K562 (cell line): ENCODE measurements at regions not wholly inside any gene's neighbourhood (a gene's known extent, or its start where the extent isn't known, plus 50 kb on each side); places are given as distances from the start of the nearest gene placed in this dataset.

Experiments used
- ARID3A ChIP-seq: IDR thresholded peaks from 2 replicates; pipeline ENCODE4 v1.6.1; 2012; ENCODE audit warnings: low read depth, low read length, improper control_type of control experiment, borderline replicate concordance
- FOXK1 ChIP-seq: sonication (generic); formaldehyde crosslinking; IDR thresholded peaks from 2 replicates; pipeline ENCODE4 v1.8.0; 2022; ENCODE audit warnings: missing genetic modification reagents, mild to moderate bottlenecking, borderline replicate concordance
- FOXK2 ChIP-seq, 2 experiments: fragments of 450-650 bp; IDR thresholded peaks in 1 of 2; conservative IDR thresholded peaks in 1 of 2; 2 replicates each; pipeline ENCODE4 v1.6.1; 2016; ENCODE audit warnings: low read depth in 2 of 2, mild to moderate bottlenecking in 1 of 2
- GABPB1 ChIP-seq: sonication (generic); formaldehyde crosslinking; IDR thresholded peaks from 2 replicates; pipeline ENCODE4 v1.8.0; 2022; ENCODE audit warnings: mild to moderate bottlenecking, missing genetic modification reagents
- JUNB ChIP-seq: fragments of 450-650 bp; formaldehyde crosslinking; conservative IDR thresholded peaks from 2 replicates; pipeline ENCODE4 v1.4.0; 2020; ENCODE audit warnings: mild to moderate bottlenecking
- L3MBTL2 ChIP-seq: fragments of 450-650 bp; IDR thresholded peaks from 2 replicates; pipeline ENCODE4 v1.6.1; 2016; ENCODE audit warnings: mild to moderate bottlenecking, moderate library complexity
- MEF2A ChIP-seq: IDR thresholded peaks from 2 replicates; pipeline ENCODE4 v1.6.1; 2011; ENCODE audit warnings: low read depth, mild to moderate bottlenecking, low read length, moderate library complexity; ENCODE audit not compliant: control insufficient read depth
- POLR2AphosphoS5 ChIP-seq: IDR thresholded peaks from 2 replicates; pipeline ENCODE4 v1.6.1; 2011; ENCODE audit warnings: mild to moderate bottlenecking, low read depth, low read length, moderate library complexity; ENCODE audit not compliant: control insufficient read depth, insufficient read depth
- SMARCB1 ChIP-seq: IDR thresholded peaks from 2 replicates; pipeline ENCODE4 v1.6.1; 2011; ENCODE audit warnings: improper control_type of control experiment, low read depth; ENCODE audit not compliant: insufficient read length
- STAT5A ChIP-seq: IDR thresholded peaks from 2 replicates; pipeline ENCODE4 v1.6.1; 2012; ENCODE audit warnings: low read length, inconsistent platforms, borderline replicate concordance
- TEAD4 ChIP-seq, 2 experiments: sonication (generic) in 1 of 2; formaldehyde crosslinking in 1 of 2; IDR thresholded peaks; 2 replicates each; pipeline versions ENCODE4 v1.6.1 to v1.8.0; 2012 to 2022; ENCODE audit warnings: borderline replicate concordance in 1 of 2, inconsistent platforms in 1 of 2, low read length in 1 of 2, mild to moderate bottlenecking in 1 of 2, missing genetic modification reagents in 1 of 2
- TRIM25 ChIP-seq: fragments of 450-650 bp; IDR thresholded peaks from 2 replicates; pipeline ENCODE4 v1.7.0; 2016; ENCODE audit warnings: borderline replicate concordance
- YY1 ChIP-seq, 3 experiments: IDR thresholded peaks; 2 replicates each; pipeline ENCODE4 v1.6.1; 2011; ENCODE audit warnings: low read length in 2 of 3, mild to moderate bottlenecking in 2 of 3, moderate library complexity in 2 of 3, borderline replicate concordance in 1 of 3, control low read depth in 1 of 3, low read depth in 1 of 3; ENCODE audit not compliant: insufficient read depth in 3 of 3, insufficient replicate concordance in 2 of 3, control insufficient read depth in 1 of 3, insufficient read length in 1 of 3; ENCODE audit errors: extremely low read depth in 1 of 3
- TF ChIP-seq, protein P1 (sequence below): sonication (generic); formaldehyde crosslinking; IDR thresholded peaks from 2 replicates; pipeline ENCODE4 v1.8.1; 2023; ENCODE audit warnings: missing genetic modification reagents, mild to moderate bottlenecking, borderline replicate concordance
- TF ChIP-seq, protein P2 (sequence below): fragments of 250-450 bp; sonication (Bioruptor Pico); IDR thresholded peaks from 2 replicates; pipeline ENCODE4 v1.5.0; 2021

GRCh38 chr6:27812805-27813492 lies 99.2 kb downstream of the OR2B2 start (continued):
- TF ChIP-seq ARID3A (0 out of 2 replicates have a peak, but pooled peaks have one; percentile 21), TRIM25 (no peak), FOXK1 (no peak), JUNB (CRISPR knock-in tag) (no peak), POLR2AphosphoS5 (peak; percentile 73), YY1 (IDR thresholded peaks at IDR 0.05; ENCODE audit: borderline replicate concordance in 1 of 3, control insufficient read depth in 1 of 3, extremely low read depth in 1 of 3, insufficient read depth in 3 of 3, insufficient read length in 1 of 3, insufficient replicate concordance in 2 of 3, low read depth in 1 of 3, low read length in 2 of 3) (no peak), GABPB1 (CRISPR knock-in tag) (0 out of 2 replicates have a peak, but pooled peaks have one; percentile 14), TEAD4 (IDR thresholded peaks at IDR 0.05; ENCODE audit: low read length) (peak; percentile 37; the same call in 1 of the 2 replicates), TEAD4 (CRISPR knock-in tag; IDR thresholded peaks at IDR 0.05; ENCODE audit: borderline replicate concordance) (no peak), STAT5A (peak; percentile 48; the same call in 1 of the 2 replicates), MEF2A (peak; percentile 91), L3MBTL2 (peak; percentile 51; the same call in 1 of the 2 replicates), FOXK2 (conservative IDR thresholded peaks at IDR 0.05 in 1 of 2, IDR thresholded peaks at IDR 0.05 in 1 of 2; ENCODE audit: low read depth in 2 of 2) (0 out of 4 replicates have a peak, but pooled peaks of 1 of the 2 experiments have one; percentile 14), SMARCB1 (no peak)
- TF ChIP-seq, protein P1, sequence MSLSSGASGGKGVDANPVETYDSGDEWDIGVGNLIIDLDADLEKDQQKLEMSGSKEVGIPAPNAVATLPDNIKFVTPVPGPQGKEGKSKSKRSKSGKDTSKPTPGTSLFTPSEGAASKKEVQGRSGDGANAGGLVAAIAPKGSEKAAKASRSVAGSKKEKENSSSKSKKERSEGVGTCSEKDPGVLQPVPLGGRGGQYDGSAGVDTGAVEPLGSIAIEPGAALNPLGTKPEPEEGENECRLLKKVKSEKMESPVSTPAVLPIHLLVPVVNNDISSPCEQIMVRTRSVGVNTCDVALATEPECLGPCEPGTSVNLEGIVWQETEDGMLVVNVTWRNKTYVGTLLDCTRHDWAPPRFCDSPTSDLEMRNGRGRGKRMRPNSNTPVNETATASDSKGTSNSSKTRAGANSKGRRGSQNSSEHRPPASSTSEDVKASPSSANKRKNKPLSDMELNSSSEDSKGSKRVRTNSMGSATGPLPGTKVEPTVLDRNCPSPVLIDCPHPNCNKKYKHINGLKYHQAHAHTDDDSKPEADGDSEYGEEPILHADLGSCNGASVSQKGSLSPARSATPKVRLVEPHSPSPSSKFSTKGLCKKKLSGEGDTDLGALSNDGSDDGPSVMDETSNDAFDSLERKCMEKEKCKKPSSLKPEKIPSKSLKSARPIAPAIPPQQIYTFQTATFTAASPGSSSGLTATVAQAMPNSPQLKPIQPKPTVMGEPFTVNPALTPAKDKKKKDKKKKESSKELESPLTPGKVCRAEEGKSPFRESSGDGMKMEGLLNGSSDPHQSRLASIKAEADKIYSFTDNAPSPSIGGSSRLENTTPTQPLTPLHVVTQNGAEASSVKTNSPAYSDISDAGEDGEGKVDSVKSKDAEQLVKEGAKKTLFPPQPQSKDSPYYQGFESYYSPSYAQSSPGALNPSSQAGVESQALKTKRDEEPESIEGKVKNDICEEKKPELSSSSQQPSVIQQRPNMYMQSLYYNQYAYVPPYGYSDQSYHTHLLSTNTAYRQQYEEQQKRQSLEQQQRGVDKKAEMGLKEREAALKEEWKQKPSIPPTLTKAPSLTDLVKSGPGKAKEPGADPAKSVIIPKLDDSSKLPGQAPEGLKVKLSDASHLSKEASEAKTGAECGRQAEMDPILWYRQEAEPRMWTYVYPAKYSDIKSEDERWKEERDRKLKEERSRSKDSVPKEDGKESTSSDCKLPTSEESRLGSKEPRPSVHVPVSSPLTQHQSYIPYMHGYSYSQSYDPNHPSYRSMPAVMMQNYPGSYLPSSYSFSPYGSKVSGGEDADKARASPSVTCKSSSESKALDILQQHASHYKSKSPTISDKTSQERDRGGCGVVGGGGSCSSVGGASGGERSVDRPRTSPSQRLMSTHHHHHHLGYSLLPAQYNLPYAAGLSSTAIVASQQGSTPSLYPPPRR (CRISPR knock-in tag) = no peak
- TF ChIP-seq, protein P2, sequence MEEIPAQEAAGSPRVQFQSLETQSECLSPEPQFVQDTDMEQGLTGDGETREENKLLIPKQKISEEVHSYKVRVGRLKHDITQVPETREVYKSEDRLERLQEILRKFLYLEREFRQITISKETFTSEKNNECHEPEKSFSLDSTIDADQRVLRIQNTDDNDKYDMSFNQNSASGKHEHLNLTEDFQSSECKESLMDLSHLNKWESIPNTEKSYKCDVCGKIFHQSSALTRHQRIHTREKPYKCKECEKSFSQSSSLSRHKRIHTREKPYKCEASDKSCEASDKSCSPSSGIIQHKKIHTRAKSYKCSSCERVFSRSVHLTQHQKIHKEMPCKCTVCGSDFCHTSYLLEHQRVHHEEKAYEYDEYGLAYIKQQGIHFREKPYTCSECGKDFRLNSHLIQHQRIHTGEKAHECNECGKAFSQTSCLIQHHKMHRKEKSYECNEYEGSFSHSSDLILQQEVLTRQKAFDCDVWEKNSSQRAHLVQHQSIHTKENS = no peak
